Hepatocyte (in vitro differentiated cells): ENCODE measurements at regions not wholly inside any gene's neighbourhood (a gene's known extent, or its start where the extent isn't known, plus 50 kb on each side); places are given as distances from the start of the nearest gene placed in this dataset.

Source experiments
- DNase-seq: peaks from one replicate; pipeline ENCODE4 v3.0.0-alpha.2; 2016; ENCODE audit warnings: low spot score
- H2AFZ ChIP-seq: fragments of 200-600 bp; sonication (generic); 2 replicates; pipeline ENCODE4 v1.6.0; 2016; ENCODE audit warnings: antibody characterized with exemption, mild to moderate bottlenecking
- H3K27ac ChIP-seq: fragments of 200-600 bp; sonication (generic); 2 replicates; pipeline ENCODE4 v1.5.1; 2016; ENCODE audit warnings: mild to moderate bottlenecking
- H3K27me3 ChIP-seq: fragments of 200-600 bp; sonication (generic); 2 replicates; pipeline ENCODE4 v1.6.1; 2016
- H3K36me3 ChIP-seq: fragments of 200-600 bp; sonication (generic); replicated peaks from 2 replicates; pipeline ENCODE4 v1.5.1; 2016; ENCODE audit warnings: low read depth; ENCODE audit not compliant: insufficient read depth
- H3K4me1 ChIP-seq: fragments of 200-600 bp; sonication (generic); 2 replicates; pipeline ENCODE4 v1.5.1; 2016; ENCODE audit warnings: mild to moderate bottlenecking, moderate library complexity; ENCODE audit not compliant: insufficient read depth
- H3K4me2 ChIP-seq: fragments of 200-600 bp; sonication (generic); 2 replicates; pipeline ENCODE4 v1.6.0; 2016
- H3K4me3 ChIP-seq: fragments of 200-600 bp; sonication (generic); 2 replicates; pipeline ENCODE4 v1.5.1; 2016; ENCODE audit warnings: mild to moderate bottlenecking
- H3K79me2 ChIP-seq: fragments of 200-600 bp; sonication (generic); 2 replicates; pipeline ENCODE4 v1.6.0; 2017; ENCODE audit warnings: mild to moderate bottlenecking
- H3K9me2 ChIP-seq: fragments of 200-600 bp; sonication (generic); replicated peaks from 2 replicates; pipeline ENCODE4 v1.6.0; 2017; ENCODE audit warnings: mild to moderate bottlenecking; ENCODE audit not compliant: insufficient read depth
- H3K9me3 ChIP-seq: fragments of 200-600 bp; sonication (generic); 2 replicates; pipeline ENCODE4 v1.5.1; 2016; ENCODE audit warnings: low read depth, mild to moderate bottlenecking
- H4K20me1 ChIP-seq: fragments of 200-600 bp; sonication (generic); 2 replicates; pipeline ENCODE4 v1.6.0; 2016; ENCODE audit warnings: mild to moderate bottlenecking; ENCODE audit not compliant: insufficient read depth, poor library complexity, severe bottlenecking
- EZH2 ChIP-seq: fragments of 200-600 bp; sonication (generic); IDR thresholded peaks from 2 replicates; pipeline ENCODE4 v1.6.1; 2016; ENCODE audit warnings: antibody characterized with exemption, mild to moderate bottlenecking, borderline replicate concordance
- EZH2phosphoT487 ChIP-seq: fragments of 200-600 bp; sonication (generic); IDR thresholded peaks from one replicate; pipeline ENCODE4 v1.6.1; 2018; ENCODE audit warnings: antibody characterized with exemption, mild to moderate bottlenecking, low read depth, moderate library complexity; ENCODE audit not compliant: unreplicated experiment, severe bottlenecking
- WGBS: methylation state at CpG from one replicate; pipeline ENCODE4 v1.1.6; 2016; ENCODE audit warnings: low lambda C conversion rate; ENCODE audit errors: missing lambda C conversion rate; 5-methylcytosine and 5-hydroxymethylcytosine counted together
- TF ChIP-seq, protein P1 (sequence below): fragments of 200-600 bp; sonication (generic); IDR thresholded peaks from 2 replicates; pipeline ENCODE4 v1.5.1; 2016; ENCODE audit warnings: antibody characterized with exemption, mild to moderate bottlenecking; ENCODE audit not compliant: poor library complexity

DNA sequence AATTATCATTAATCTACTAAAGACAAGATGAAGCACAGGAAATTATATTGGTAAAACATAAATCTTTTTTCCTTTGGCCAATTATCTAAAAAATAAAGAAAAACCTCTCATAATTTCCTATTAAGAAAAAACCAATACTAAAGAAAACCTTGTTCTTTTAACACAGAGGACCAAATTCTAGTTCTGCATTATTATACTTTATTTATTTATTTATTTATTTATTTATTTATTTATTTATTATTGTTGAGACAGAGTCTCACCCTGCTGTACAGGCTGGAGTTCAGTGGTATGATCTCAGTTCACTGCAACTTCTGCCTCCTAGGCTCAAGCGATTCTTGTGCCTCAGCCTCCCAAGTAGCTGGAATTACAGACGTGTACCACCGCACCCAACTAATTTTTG lies 377.8 kb upstream of the ADAMTS16 start:
- no peaks in the 10 kb centered on the region for H4K20me1 ChIP-seq
- WGBS = 96% methylated on average over 3 of the region's 3 CpGs
- H3K79me2 ChIP-seq = no peaks in the 10 kb centered on the region
- H3K9me2 ChIP-seq = no peaks in the 10 kb centered on the region
- H3K4me1 ChIP-seq = no peaks in the 10 kb centered on the region
- DNase-seq = no peak
- H3K9me3 ChIP-seq = no peaks in the 10 kb centered on the region
- H3K4me2 ChIP-seq = no peak overlapping the region
- TF ChIP-seq EZH2 (no peak), EZH2phosphoT487 (no peak)
- TF ChIP-seq, protein P1, sequence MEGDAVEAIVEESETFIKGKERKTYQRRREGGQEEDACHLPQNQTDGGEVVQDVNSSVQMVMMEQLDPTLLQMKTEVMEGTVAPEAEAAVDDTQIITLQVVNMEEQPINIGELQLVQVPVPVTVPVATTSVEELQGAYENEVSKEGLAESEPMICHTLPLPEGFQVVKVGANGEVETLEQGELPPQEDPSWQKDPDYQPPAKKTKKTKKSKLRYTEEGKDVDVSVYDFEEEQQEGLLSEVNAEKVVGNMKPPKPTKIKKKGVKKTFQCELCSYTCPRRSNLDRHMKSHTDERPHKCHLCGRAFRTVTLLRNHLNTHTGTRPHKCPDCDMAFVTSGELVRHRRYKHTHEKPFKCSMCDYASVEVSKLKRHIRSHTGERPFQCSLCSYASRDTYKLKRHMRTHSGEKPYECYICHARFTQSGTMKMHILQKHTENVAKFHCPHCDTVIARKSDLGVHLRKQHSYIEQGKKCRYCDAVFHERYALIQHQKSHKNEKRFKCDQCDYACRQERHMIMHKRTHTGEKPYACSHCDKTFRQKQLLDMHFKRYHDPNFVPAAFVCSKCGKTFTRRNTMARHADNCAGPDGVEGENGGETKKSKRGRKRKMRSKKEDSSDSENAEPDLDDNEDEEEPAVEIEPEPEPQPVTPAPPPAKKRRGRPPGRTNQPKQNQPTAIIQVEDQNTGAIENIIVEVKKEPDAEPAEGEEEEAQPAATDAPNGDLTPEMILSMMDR = no peak
- no peak overlapping the region for H3K4me3 ChIP-seq
- no peak overlapping the region for H3K27ac ChIP-seq
- H3K36me3 ChIP-seq = no peaks in the 10 kb centered on the region
- H3K27me3 ChIP-seq = no peaks in the 10 kb centered on the region
- H2AFZ ChIP-seq = no peak overlapping the region

DNA sequence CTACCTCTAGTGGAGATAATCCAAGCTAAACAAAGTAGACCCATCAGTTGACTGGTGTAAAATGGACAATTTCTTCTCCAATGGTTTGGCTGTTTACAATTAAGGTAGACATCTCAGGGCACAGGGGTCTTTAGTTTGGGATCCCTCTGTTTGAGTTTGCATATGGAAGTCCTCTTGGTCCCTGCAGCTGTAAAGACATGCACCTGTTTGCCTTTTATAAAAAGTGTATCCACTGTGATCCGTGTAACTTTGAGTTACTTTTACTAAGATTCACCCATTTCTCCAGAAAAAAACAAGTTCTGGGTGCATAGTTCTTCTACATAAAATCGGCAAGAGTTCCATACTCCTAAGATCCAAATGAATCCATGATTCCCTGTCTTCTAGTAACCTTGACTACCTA lies 374.7 kb upstream of the ADAMTS16 start:
- 84% methylated on average over 2 of the region's 2 CpGs for WGBS
- no peaks in the 10 kb centered on the region for H3K9me2 ChIP-seq
- no peak overlapping the region for H3K4me3 ChIP-seq
- H4K20me1 ChIP-seq = no peaks in the 10 kb centered on the region
- no peak for DNase-seq
- H3K4me1 ChIP-seq = no peaks in the 10 kb centered on the region
- no peaks in the 10 kb centered on the region for H3K36me3 ChIP-seq
- H3K79me2 ChIP-seq = no peaks in the 10 kb centered on the region
- no peak overlapping the region for H2AFZ ChIP-seq
- no peak for TF ChIP-seq EZH2phosphoT487
- no peaks in the 10 kb centered on the region for H3K9me3 ChIP-seq
- H3K27ac ChIP-seq = no peak overlapping the region
- H3K4me2 ChIP-seq = no peak overlapping the region
- no peaks in the 10 kb centered on the region for H3K27me3 ChIP-seq

DNA sequence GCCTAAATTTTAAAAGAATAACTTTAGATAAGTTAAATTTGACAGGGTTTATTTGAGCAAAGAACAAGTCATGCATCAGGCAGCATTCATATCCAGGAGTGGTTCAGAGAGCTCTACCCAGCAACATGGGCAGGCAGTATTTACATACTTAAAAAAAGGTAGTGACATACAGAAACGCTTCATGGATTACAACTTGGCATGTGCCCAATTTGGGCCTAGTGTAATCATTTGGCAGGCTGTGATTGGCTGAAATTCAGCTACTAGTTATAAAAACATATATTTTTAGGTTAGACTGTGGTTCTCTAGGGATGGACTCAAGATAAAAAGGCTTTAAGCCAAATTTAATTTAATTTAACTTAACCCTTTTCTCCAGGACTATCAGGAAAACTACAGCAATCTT lies 374.0 kb upstream of the ADAMTS16 start:
- Histone ChIP-seq H3K79me2 (no peaks in the 10 kb centered on the region), H2AFZ (no peak overlapping the region), H3K4me3 (no peak overlapping the region), H3K9me2 (no peaks in the 10 kb centered on the region), H3K9me3 (no peaks in the 10 kb centered on the region), H3K27me3 (no peaks in the 10 kb centered on the region), H3K27ac (no peak overlapping the region), H3K4me2 (no peak overlapping the region), H4K20me1 (no peaks in the 10 kb centered on the region), H3K36me3 (no peaks in the 10 kb centered on the region), H3K4me1 (no peaks in the 10 kb centered on the region)
- no peak for DNase-seq
- WGBS = 75% methylated on average over 1 of the region's 1 CpG
- TF ChIP-seq, protein P1 = no peak
- no peak for TF ChIP-seq EZH2
- TF ChIP-seq EZH2phosphoT487 = no peak

DNA sequence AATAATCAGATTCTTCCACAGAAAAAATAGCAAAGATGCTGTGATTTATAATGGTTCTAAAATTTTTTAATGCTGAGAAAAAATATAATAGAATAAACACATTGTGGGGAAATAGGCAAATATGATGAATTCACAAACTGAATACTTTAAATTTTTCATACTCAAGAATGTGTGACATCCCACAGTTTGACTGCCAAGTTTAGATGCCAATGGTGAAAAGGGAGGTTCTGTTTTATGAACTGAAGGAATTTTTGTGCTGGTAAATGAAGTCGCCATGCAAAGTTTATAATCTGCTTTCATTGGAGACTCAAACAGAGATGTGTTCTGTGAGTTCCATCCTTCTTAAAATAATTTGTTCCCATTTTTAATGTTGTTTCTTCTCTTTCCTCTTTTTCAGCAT lies 367.5 kb upstream of the ADAMTS16 start:
- Histone ChIP-seq H3K36me3 (no peaks in the 10 kb centered on the region), H3K4me3 (no peak overlapping the region), H3K4me1 (no peaks in the 10 kb centered on the region), H3K27me3 (no peaks in the 10 kb centered on the region), H2AFZ (no peak overlapping the region), H4K20me1 (no peaks in the 10 kb centered on the region), H3K27ac (no peak overlapping the region), H3K79me2 (no peaks in the 10 kb centered on the region), H3K4me2 (no peak overlapping the region), H3K9me2 (no peaks in the 10 kb centered on the region), H3K9me3 (no peaks in the 10 kb centered on the region)
- no peak for TF ChIP-seq EZH2
- TF ChIP-seq EZH2phosphoT487 = no peak
- TF ChIP-seq, protein P1 = no peak
- DNase-seq = no peak
- 93% methylated on average over 1 of the region's 1 CpG for WGBS
